ENCODE measurements at regions not wholly inside any gene's neighbourhood (a gene's known extent, or its start where the extent isn't known, plus 50 kb on each side); places are given as distances from the start of the nearest gene placed in this dataset.

- no peak for DNase-seq (ENCODE audit: low read depth in 3 of 3)
Observed at GRCh38 chr6:95357380-95358020, 219.8 kb upstream of the MANEA start.

- no peak for DNase-seq (ENCODE audit: low read depth in 3 of 3)
Observed at GRCh38 chr6:95364016-95364604, 213.2 kb upstream of the MANEA start.

GRCh38 chr6:95365454-95365853 is 211.9 kb upstream of the MANEA start:
- DNase-seq (ENCODE audit: low read depth in 3 of 3), result no peak

GRCh38 chr6:95366414-95366813 is 210.9 kb upstream of the MANEA start:
- DNase-seq (ENCODE audit: low read depth in 3 of 3), result no peak

GRCh38 chr6:95383878-95384277 is 193.5 kb upstream of the MANEA start:
- DNase-seq (ENCODE audit: low read depth in 3 of 3), result no peak

GRCh38 chr6:95384988-95385387 is 192.3 kb upstream of the MANEA start:
- no peak for DNase-seq (ENCODE audit: low read depth in 3 of 3)

- DNase-seq (ENCODE audit: low read depth in 3 of 3), result no peak
Observed at GRCh38 chr6:95387845-95388244, 189.5 kb upstream of the MANEA start.

- DNase-seq (ENCODE audit: low read depth in 3 of 3), result no peak
Observed at GRCh38 chr6:95404777-95405176, 172.6 kb upstream of the MANEA start.

GRCh38 chr6:95408111-95408510 is 169.2 kb upstream of the MANEA start:
- DNase-seq (ENCODE audit: low read depth in 3 of 3), result no peak

GRCh38 chr6:95410168-95410567 is 167.2 kb upstream of the MANEA start:
- DNase-seq (ENCODE audit: low read depth in 3 of 3), result no peak

GRCh38 chr6:95413789-95414188 is 163.5 kb upstream of the MANEA start:
- DNase-seq (ENCODE audit: low read depth in 3 of 3), result no peak

- DNase-seq (ENCODE audit: low read depth in 3 of 3), result no peak
Observed at GRCh38 chr6:95417856-95418255, 159.5 kb upstream of the MANEA start.

GRCh38 chr6:95420792-95421191 is 156.5 kb upstream of the MANEA start:
- DNase-seq (ENCODE audit: low read depth in 3 of 3), result no peak

GRCh38 chr6:95423331-95423730 is 154.0 kb upstream of the MANEA start:
- no peak for DNase-seq (ENCODE audit: low read depth in 3 of 3)

GRCh38 chr6:95431637-95432228 is 145.6 kb upstream of the MANEA start:
- DNase-seq (ENCODE audit: low read depth in 3 of 3), result peak in 2 of 3 experiments; percentile 4 to 21

GRCh38 chr6:95439741-95440140 is 137.6 kb upstream of the MANEA start:
- DNase-seq (ENCODE audit: low read depth in 3 of 3), result no peak

GRCh38 chr6:95448208-95448607 is 129.1 kb upstream of the MANEA start:
- no peak for DNase-seq (ENCODE audit: low read depth in 3 of 3)

GRCh38 chr6:95469511-95469910 is 107.8 kb upstream of the MANEA start:
- DNase-seq (ENCODE audit: low read depth in 3 of 3), result no peak

GRCh38 chr6:95478941-95479340 is 98.4 kb upstream of the MANEA start:
- no peak for DNase-seq (ENCODE audit: low read depth in 3 of 3)

GRCh38 chr6:95487817-95488216 is 89.5 kb upstream of the MANEA start:
- no peak for DNase-seq (ENCODE audit: low read depth in 3 of 3)

GRCh38 chr6:95489185-95489863 is 88.0 kb upstream of the MANEA start:
- no peak for DNase-seq (ENCODE audit: low read depth in 3 of 3)

GRCh38 chr6:95496769-95497426 is 80.4 kb upstream of the MANEA start:
- no peak for DNase-seq (ENCODE audit: low read depth in 3 of 3)

Data from stimulated activated CD4-positive, alpha-beta T cell treated with anti-CD3 and anti-CD28 coated beads, TNF-alpha, amount 100 ng/mL, for 24 hours (primary cell).